Non-pigmented ciliary epithelial cell (primary cell): ENCODE measurements at regions not wholly inside any gene's neighbourhood (a gene's known extent, or its start where the extent isn't known, plus 50 kb on each side); places are given as distances from the start of the nearest gene placed in this dataset.
A peak's percentile ranks its signal among the peaks of the same experiment; 100 is the strongest.
"Not testable (repeated sequence)": the region's sequence is repeated elsewhere in the genome, so short reads cannot be mapped to it uniquely, and the experiment has no call there.

Source experiments
- DNase-seq: peaks from one replicate; pipeline ENCODE4 v3.0.0-alpha.2; 2010; ENCODE audit warnings: low read depth

GRCh38 chr1:90348934-90349333, 354.0 kb downstream of the ZNF326 start:
- no peak for DNase-seq

GRCh38 chr1:90348459-90348858, 353.5 kb downstream of the ZNF326 start:
- DNase-seq = not testable (repeated sequence)

- no peak for DNase-seq
Measured at GRCh38 chr1:90347366-90347765, 352.5 kb downstream of the ZNF326 start.

GRCh38 chr1:90346757-90347156, 351.8 kb downstream of the ZNF326 start:
- no peak for DNase-seq

- no peak for DNase-seq
Measured at GRCh38 chr1:90346349-90346748, 351.4 kb downstream of the ZNF326 start.

- DNase-seq = no peak
Measured at GRCh38 chr1:90344963-90345730, 350.2 kb downstream of the ZNF326 start.

- no peak for DNase-seq
Measured at GRCh38 chr1:90341516-90341915, 346.6 kb downstream of the ZNF326 start.

- no peak for DNase-seq
Measured at GRCh38 chr1:90340606-90341005, 345.7 kb downstream of the ZNF326 start.

GRCh38 chr1:90339811-90340210, 344.9 kb downstream of the ZNF326 start:
- no peak for DNase-seq

- no peak for DNase-seq
Measured at GRCh38 chr1:90336552-90337324, 341.8 kb downstream of the ZNF326 start.

GRCh38 chr1:90335558-90335957, 340.6 kb downstream of the ZNF326 start:
- DNase-seq = peak; percentile 9

GRCh38 chr1:90334137-90334536, 339.2 kb downstream of the ZNF326 start:
- DNase-seq = no peak

GRCh38 chr1:90325168-90325567, 330.3 kb downstream of the ZNF326 start:
- no peak for DNase-seq

GRCh38 chr1:90322186-90322585, 327.3 kb downstream of the ZNF326 start:
- no peak for DNase-seq

- DNase-seq = no peak
Measured at GRCh38 chr1:90319918-90320317, 325.0 kb downstream of the ZNF326 start.

GRCh38 chr1:90318431-90318830, 323.5 kb downstream of the ZNF326 start:
- DNase-seq = no peak

GRCh38 chr1:90317628-90318027, 322.7 kb downstream of the ZNF326 start:
- DNase-seq = no peak

- DNase-seq = no peak
Measured at GRCh38 chr1:90314533-90314932, 319.6 kb downstream of the ZNF326 start.

GRCh38 chr1:90313778-90314177, 318.9 kb downstream of the ZNF326 start:
- DNase-seq = no peak

- no peak for DNase-seq
Measured at GRCh38 chr1:90309806-90310205, 314.9 kb downstream of the ZNF326 start.

- DNase-seq = no peak
Measured at GRCh38 chr1:90308421-90308820, 313.5 kb downstream of the ZNF326 start.

GRCh38 chr1:90305577-90305976, 310.7 kb downstream of the ZNF326 start:
- DNase-seq = no peak

- DNase-seq = no peak
Measured at GRCh38 chr1:90296327-90296726, 301.4 kb downstream of the ZNF326 start.
